ENCODE measurements at regions not wholly inside any gene's neighbourhood (a gene's known extent, or its start where the extent isn't known, plus 50 kb on each side); places are given as distances from the start of the nearest gene placed in this dataset.

DNA sequence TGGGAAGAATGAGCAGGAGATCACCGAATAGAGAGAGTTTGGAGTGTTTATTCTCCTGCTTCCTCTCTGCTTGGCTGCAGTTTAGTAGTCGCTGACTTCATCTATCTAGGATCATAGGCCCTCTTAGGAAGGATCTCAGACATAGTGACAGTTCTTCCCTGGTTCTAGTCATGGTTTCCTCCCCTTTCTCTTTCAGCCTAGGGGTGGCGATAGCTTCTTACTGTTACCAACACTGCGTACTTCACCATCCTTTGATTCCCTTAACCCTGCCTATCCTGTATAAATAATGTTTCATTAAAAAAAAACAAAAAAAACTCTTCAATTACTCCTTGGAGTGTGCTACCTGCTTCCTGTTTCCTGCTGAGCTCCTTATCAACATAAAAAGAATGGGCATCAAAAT lies 103.8 kb downstream of the DDX53 start:
- DNase-seq (no peak), ATAC-seq (no peak)
- TF ChIP-seq, protein P1, sequence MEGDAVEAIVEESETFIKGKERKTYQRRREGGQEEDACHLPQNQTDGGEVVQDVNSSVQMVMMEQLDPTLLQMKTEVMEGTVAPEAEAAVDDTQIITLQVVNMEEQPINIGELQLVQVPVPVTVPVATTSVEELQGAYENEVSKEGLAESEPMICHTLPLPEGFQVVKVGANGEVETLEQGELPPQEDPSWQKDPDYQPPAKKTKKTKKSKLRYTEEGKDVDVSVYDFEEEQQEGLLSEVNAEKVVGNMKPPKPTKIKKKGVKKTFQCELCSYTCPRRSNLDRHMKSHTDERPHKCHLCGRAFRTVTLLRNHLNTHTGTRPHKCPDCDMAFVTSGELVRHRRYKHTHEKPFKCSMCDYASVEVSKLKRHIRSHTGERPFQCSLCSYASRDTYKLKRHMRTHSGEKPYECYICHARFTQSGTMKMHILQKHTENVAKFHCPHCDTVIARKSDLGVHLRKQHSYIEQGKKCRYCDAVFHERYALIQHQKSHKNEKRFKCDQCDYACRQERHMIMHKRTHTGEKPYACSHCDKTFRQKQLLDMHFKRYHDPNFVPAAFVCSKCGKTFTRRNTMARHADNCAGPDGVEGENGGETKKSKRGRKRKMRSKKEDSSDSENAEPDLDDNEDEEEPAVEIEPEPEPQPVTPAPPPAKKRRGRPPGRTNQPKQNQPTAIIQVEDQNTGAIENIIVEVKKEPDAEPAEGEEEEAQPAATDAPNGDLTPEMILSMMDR (IDR thresholded peaks at IDR 0.05), result no peak
- H3K36me3 ChIP-seq, result no peaks in the 10 kb centered on the region
- no peaks in the 10 kb centered on the region for H3K27me3 ChIP-seq
- no peak overlapping the region for H3K4me3 ChIP-seq
- H3K4me1 ChIP-seq, result no peaks in the 10 kb centered on the region
- no peak overlapping the region for H3K27ac ChIP-seq
- H3K9me3 ChIP-seq, result no peaks in the 10 kb centered on the region
- intact Hi-C loops (cut with DNase I), result no loop called here

DNA sequence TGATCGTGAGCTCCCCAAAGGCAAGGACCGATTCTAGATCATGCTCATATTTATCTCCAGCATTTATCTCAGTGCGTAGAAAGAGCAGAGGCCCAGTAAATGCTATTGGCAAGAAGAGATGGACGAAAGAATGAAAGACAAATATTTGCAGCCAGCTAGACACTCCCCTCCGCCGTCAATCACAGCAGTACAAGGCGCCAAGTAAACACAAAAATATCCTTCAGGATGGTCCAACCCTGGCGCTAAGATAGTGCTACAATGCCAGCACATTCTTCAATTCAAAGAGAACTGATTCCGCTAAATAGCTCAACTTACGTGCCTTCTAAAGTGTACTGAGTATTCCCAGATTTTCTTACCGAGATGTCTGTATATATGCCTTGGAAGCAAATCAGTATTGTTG lies 114.5 kb downstream of the DDX53 start:
- ATAC-seq (no peak), DNase-seq (no peak)
- Histone ChIP-seq H3K4me1 (no peaks in the 10 kb centered on the region), H3K9me3 (no peaks in the 10 kb centered on the region), H3K27me3 (no peaks in the 10 kb centered on the region), H3K36me3 (no peaks in the 10 kb centered on the region), H3K27ac (no peak overlapping the region), H3K4me3 (no peak overlapping the region)
- intact Hi-C loops (cut with DNase I), result no loop called here
- TF ChIP-seq, protein P1 (IDR thresholded peaks at IDR 0.05), result no peak

DNA sequence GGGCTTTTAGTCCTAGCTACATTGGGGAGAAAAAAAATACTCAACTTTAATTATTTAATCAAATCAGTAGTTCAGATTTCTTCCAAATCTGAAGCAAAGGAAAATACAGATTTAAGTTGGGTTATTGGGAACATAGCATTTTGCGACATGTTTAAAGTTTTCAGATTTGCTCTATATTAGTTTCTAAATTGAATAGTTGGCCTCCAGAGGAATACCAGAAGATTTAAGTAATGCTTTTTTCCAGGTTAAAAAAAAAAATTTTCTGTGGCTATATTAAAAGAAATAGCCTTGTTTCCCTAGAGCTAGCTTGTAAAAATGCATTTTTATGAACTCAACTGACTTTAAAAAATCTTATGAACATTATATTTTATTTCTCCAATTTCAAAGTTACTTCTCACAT lies 115.9 kb downstream of the DDX53 start:
- ATAC-seq (no peak), DNase-seq (no peak)
- Histone ChIP-seq H3K27ac (no peak overlapping the region), H3K4me3 (no peak overlapping the region), H3K4me1 (no peaks in the 10 kb centered on the region), H3K9me3 (no peaks in the 10 kb centered on the region), H3K27me3 (no peaks in the 10 kb centered on the region), H3K36me3 (no peaks in the 10 kb centered on the region)
- intact Hi-C loops (cut with DNase I), result no loop called here
- TF ChIP-seq, protein P1 (IDR thresholded peaks at IDR 0.05), result no peak

DNA sequence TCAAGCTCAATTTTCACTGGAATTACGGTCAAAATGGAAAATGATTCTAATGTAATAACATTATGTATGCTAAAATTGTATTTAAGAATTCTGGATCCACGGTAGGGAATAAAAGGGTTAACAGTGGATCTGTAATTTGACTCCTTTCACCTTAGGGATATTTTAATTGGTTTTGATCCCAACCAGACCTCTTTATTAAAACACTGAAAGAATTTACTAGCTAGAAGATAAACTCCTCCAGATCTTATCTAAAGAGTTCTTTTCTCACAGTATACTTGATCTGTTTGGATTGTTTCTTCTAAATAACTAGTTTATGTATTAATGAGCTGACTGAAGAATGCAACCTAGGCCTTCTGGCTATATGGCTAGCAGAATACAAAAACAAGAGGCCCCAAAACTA lies 118.4 kb downstream of the DDX53 start:
- intact Hi-C loops (cut with DNase I), result no loop called here

DNA sequence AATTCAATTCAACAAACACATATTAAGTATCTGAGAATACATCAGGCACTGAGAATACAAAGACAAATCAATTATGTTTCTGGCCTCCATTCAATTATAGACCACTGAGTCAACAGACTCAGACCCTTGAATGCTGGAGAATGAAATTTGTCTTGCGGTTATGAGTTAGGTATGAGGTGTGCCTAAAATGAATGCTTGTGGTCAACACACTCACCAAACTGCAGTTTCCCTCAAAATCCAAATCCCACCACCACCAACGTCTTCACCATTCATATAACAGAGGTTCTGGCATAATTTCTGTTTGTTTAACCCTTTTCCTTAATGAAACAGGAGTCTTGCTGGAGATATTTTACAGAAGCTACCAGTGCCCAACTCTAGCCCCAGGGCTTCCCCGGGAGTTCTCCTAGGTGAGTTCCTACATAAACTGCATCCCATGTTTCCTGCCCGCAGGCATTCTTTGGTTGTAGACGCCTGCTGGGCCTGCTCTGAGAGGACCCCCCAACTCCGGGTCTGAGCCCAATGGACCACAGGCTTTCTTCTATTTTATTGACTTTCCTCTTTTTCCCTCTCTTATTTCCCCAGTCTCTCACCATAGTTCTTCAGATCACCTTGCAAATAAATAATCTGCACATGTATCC lies 119.2 kb downstream of the DDX53 start:
- intact Hi-C loops (cut with DNase I), result no loop called here
- no peak overlapping the region for H3K27ac ChIP-seq
- DNase-seq (no peak), ATAC-seq (no peak)
- H3K27me3 ChIP-seq, result no peaks in the 10 kb centered on the region
- H3K36me3 ChIP-seq, result no peaks in the 10 kb centered on the region
- TF ChIP-seq, protein P1 (IDR thresholded peaks at IDR 0.05), result no peak
- no peak overlapping the region for H3K4me3 ChIP-seq
- H3K4me1 ChIP-seq, result no peaks in the 10 kb centered on the region
- H3K9me3 ChIP-seq, result no peaks in the 10 kb centered on the region

More for the DNA sequence above, 118.4 kb downstream of the DDX53 start:
- no peak overlapping the region for H3K27ac ChIP-seq
- H3K36me3 ChIP-seq, result no peaks in the 10 kb centered on the region
- DNase-seq (no peak), ATAC-seq (no peak)
- no peak overlapping the region for H3K4me3 ChIP-seq
- no peaks in the 10 kb centered on the region for H3K9me3 ChIP-seq
- no peaks in the 10 kb centered on the region for H3K4me1 ChIP-seq
- H3K27me3 ChIP-seq, result no peaks in the 10 kb centered on the region
- TF ChIP-seq, protein P1 (IDR thresholded peaks at IDR 0.05), result no peak

All from left lung (tissue), 4 donors.